ENCODE measurements at regions not wholly inside any gene's neighbourhood (a gene's known extent, or its start where the extent isn't known, plus 50 kb on each side); places are given as distances from the start of the nearest gene placed in this dataset.

- Mint-ChIP-seq H3K36me3 (ENCODE audit: low read depth) (peaks cover 3% of the 10 kb centered on the region; the same call in 1 of the 3 replicates), H3K27ac (no peak overlapping the region)
- H3K9me2 ChIP-seq (ENCODE audit: insufficient read depth), result no peaks in the 10 kb centered on the region
Measured at GRCh38 chr2:146665800-146666199, 1179.0 kb upstream of the ACVR2A start.

More at GRCh38 chr2:146665800-146666199, 1179.0 kb upstream of the ACVR2A start:
- no peak overlapping the region for H3K27ac ChIP-seq (ENCODE audit: low read depth)
- Mint-ChIP-seq H3K9me3 (no peaks in the 10 kb centered on the region), H3K4me1 (peaks cover 12% of the 10 kb centered on the region), H3K4me3 (no peak overlapping the region), H3K27me3 (ENCODE audit: insufficient read depth, low read depth, poor library complexity) (peaks cover 2% of the 10 kb centered on the region)
- no peaks in the 10 kb centered on the region for H4K20me1 ChIP-seq (replicated peaks; ENCODE audit: insufficient read depth)
- TF ChIP-seq EZH2phosphoT487 (IDR thresholded peaks at IDR 0.05; ENCODE audit: unreplicated experiment), result no peak
- TF ChIP-seq STAT1 (IDR thresholded peaks at IDR 0.05; ENCODE audit: unreplicated experiment), result no peak
- TF ChIP-seq EZH2 (IDR thresholded peaks at IDR 0.05; ENCODE audit: low read depth, unreplicated experiment), result no peak
- TF ChIP-seq, protein P1, sequence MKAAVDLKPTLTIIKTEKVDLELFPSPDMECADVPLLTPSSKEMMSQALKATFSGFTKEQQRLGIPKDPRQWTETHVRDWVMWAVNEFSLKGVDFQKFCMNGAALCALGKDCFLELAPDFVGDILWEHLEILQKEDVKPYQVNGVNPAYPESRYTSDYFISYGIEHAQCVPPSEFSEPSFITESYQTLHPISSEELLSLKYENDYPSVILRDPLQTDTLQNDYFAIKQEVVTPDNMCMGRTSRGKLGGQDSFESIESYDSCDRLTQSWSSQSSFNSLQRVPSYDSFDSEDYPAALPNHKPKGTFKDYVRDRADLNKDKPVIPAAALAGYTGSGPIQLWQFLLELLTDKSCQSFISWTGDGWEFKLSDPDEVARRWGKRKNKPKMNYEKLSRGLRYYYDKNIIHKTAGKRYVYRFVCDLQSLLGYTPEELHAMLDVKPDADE (IDR thresholded peaks at IDR 0.05), result no peak
- TF ChIP-seq ZNF462 (CRISPR knock-in tag; IDR thresholded peaks at IDR 0.05), result no peak
- no peak for TF ChIP-seq POLR2AphosphoS5 (IDR thresholded peaks at IDR 0.05; ENCODE audit: low read depth)
- no peak for TF ChIP-seq REST (IDR thresholded peaks at IDR 0.05; ENCODE audit: unreplicated experiment)
- TF ChIP-seq CREB1 (CRISPR knock-in tag; IDR thresholded peaks at IDR 0.05; ENCODE audit: low read depth), result no peak
- no peak for TF ChIP-seq JUNB (IDR thresholded peaks at IDR 0.05; ENCODE audit: unreplicated experiment)
- no peak for TF ChIP-seq ZNF331 (CRISPR knock-in tag; IDR thresholded peaks at IDR 0.05; ENCODE audit: low read depth)
- TF ChIP-seq NANOG (IDR thresholded peaks at IDR 0.05; ENCODE audit: borderline replicate concordance), result no peak
- TF ChIP-seq, protein P2, sequence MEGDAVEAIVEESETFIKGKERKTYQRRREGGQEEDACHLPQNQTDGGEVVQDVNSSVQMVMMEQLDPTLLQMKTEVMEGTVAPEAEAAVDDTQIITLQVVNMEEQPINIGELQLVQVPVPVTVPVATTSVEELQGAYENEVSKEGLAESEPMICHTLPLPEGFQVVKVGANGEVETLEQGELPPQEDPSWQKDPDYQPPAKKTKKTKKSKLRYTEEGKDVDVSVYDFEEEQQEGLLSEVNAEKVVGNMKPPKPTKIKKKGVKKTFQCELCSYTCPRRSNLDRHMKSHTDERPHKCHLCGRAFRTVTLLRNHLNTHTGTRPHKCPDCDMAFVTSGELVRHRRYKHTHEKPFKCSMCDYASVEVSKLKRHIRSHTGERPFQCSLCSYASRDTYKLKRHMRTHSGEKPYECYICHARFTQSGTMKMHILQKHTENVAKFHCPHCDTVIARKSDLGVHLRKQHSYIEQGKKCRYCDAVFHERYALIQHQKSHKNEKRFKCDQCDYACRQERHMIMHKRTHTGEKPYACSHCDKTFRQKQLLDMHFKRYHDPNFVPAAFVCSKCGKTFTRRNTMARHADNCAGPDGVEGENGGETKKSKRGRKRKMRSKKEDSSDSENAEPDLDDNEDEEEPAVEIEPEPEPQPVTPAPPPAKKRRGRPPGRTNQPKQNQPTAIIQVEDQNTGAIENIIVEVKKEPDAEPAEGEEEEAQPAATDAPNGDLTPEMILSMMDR (conservative IDR thresholded peaks at IDR 0.05; ENCODE audit: low read depth in 2 of 2), result no peak
- TF ChIP-seq ZNF114 (CRISPR knock-in tag; IDR thresholded peaks at IDR 0.05), result no peak
- H3K4me2 ChIP-seq, result no peak overlapping the region
- H3K79me2 ChIP-seq (replicated peaks; ENCODE audit: insufficient read depth), result no peaks in the 10 kb centered on the region
- H3K36me3 ChIP-seq (ENCODE audit: insufficient read depth), result no peaks in the 10 kb centered on the region
- no peak for ATAC-seq
- DNase-seq (ENCODE audit: low spot score), result no peak
- peaks cover 6% of the 10 kb centered on the region for H3K4me1 ChIP-seq (ENCODE audit: insufficient read depth)
- H3K27me3 ChIP-seq (ENCODE audit: insufficient read depth), result no peaks in the 10 kb centered on the region
- H2AFZ ChIP-seq, result no peak overlapping the region
- no peaks in the 10 kb centered on the region for H3F3A ChIP-seq (replicated peaks; ENCODE audit: low read depth)
- H3K4me3 ChIP-seq, result no peak overlapping the region

Measured in GM23338 (cell line).